ENCODE measurements at regions not wholly inside any gene's neighbourhood (a gene's known extent, or its start where the extent isn't known, plus 50 kb on each side); places are given as distances from the start of the nearest gene placed in this dataset.

DNA sequence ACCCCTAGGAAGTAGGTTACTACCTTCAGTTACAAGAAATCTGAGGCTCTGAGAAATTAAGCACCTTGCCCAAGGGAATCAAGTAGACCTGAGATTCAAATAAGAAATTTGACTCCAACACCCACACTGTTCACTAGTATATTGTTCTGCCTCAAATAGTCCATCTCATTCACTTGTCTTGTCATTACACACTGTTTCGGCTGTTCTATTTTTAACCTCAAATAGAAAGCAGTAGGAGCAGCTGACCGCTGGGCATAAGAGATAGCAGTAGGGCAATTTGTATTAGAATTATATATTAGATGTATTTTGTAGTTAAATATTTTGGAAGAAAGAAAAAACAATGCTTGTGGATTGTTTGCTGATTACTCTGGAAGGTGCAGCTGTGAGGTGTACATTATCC, 185.1 kb downstream of the INHBA start:
- Histone ChIP-seq H3K79me2 (ENCODE audit: insufficient read depth, low read length) (no peaks in the 10 kb centered on the region), H3K14ac (ENCODE audit: insufficient read depth, low read length) (no peak overlapping the region), H2BK5ac (ENCODE audit: insufficient read length, low read length) (no peak overlapping the region), H3K18ac (ENCODE audit: insufficient read length, low read depth, low read length) (no peak overlapping the region), H3K9me3 (ENCODE audit: control insufficient read depth, low read depth, low read length) (peaks cover 4% of the 10 kb centered on the region), H2BK15ac (ENCODE audit: low read depth, low read length) (no peak overlapping the region), H2AFZ (ENCODE audit: low read length) (no peak overlapping the region), H2AK5ac (ENCODE audit: insufficient read length, low read length) (no peak overlapping the region), H3K9ac (ENCODE audit: extremely low read depth, insufficient read length, low read length) (no peak overlapping the region), H4K91ac (ENCODE audit: insufficient read length, low read depth, low read length) (no peak overlapping the region), H3K56ac (ENCODE audit: insufficient read length, low read depth, low read length) (no peak overlapping the region), H3K27ac (ENCODE audit: insufficient read length, low read depth, low read length) (no peak overlapping the region), H4K5ac (ENCODE audit: insufficient read length, low read depth, low read length) (no peak overlapping the region), H3K4me2 (ENCODE audit: insufficient read depth, insufficient read length, low read length) (no peak overlapping the region), H2BK20ac (ENCODE audit: low read depth, low read length, poor library complexity, severe bottlenecking) (no peak overlapping the region), H3K23ac (ENCODE audit: insufficient read length, low read depth, low read length) (no peak overlapping the region), H3K4me1 (ENCODE audit: insufficient read depth, low read length) (no peaks in the 10 kb centered on the region), H4K8ac (replicated peaks; ENCODE audit: insufficient read length, low read depth, low read length) (no peak overlapping the region), H3T11ph (ENCODE audit: low read length) (no peak overlapping the region), H3K27me3 (ENCODE audit: insufficient read depth, low read length) (no peaks in the 10 kb centered on the region), H3K79me1 (ENCODE audit: insufficient read depth, low read depth, low read length, poor library complexity, severe bottlenecking) (no peaks in the 10 kb centered on the region), H2BK12ac (ENCODE audit: insufficient read length, low read depth, low read length) (no peak overlapping the region), H2BK120ac (ENCODE audit: low read depth, low read length, poor library complexity, severe bottlenecking) (no peak overlapping the region), H3K23me2 (ENCODE audit: insufficient read length, low read depth, low read length, poor library complexity, severe bottlenecking) (no peaks in the 10 kb centered on the region), H4K20me1 (ENCODE audit: control insufficient read depth, insufficient read depth, insufficient read length) (no peaks in the 10 kb centered on the region), H3K4ac (ENCODE audit: low read depth, low read length) (no peak overlapping the region)
- Mint-ChIP-seq H3K36me3 (ENCODE audit: insufficient read depth in 1 of 3, low read depth in 3 of 3) (peaks cover 12 to 24% (median 13%) of the 10 kb centered on the region in 3 experiments), H3K4me1 (peaks cover 0 to 4% of the 10 kb centered on the region in 2 experiments; a peak in 2 of 4 replicates), H3K27me3 (ENCODE audit: low read depth) (peaks cover 4% of the 10 kb centered on the region), H3K27ac (no peak overlapping the region), H3K4me3 (no peak overlapping the region), H3K9me3 (peaks cover 20 to 26% of the 10 kb centered on the region in 2 experiments)
- no CpG with 5 or more reads among the region's 2 CpGs for WGBS (ENCODE audit: extremely low coverage, insufficient read length, low lambda C conversion rate)
- no peak for TF ChIP-seq CTCF (conservative IDR thresholded peaks at IDR 0.05)
- no peak for DNase-seq

Measured in H9 (cell line).